ENCODE measurements at regions not wholly inside any gene's neighbourhood (a gene's known extent, or its start where the extent isn't known, plus 50 kb on each side); places are given as distances from the start of the nearest gene placed in this dataset.
A peak's percentile ranks its signal among the peaks of the same experiment; 100 is the strongest.
"Not testable (repeated sequence)": the region's sequence is repeated elsewhere in the genome, so short reads cannot be mapped to it uniquely, and the experiment has no call there.

- no peak for DNase-seq
Observed at GRCh38 chr21:23952269-23952668, 1655.0 kb downstream of the MRPL39 start.

- DNase-seq, result no peak
Observed at GRCh38 chr21:23951251-23951650, 1656.0 kb downstream of the MRPL39 start.

- DNase-seq, result no peak
Observed at GRCh38 chr21:23950344-23950743, 1656.9 kb downstream of the MRPL39 start.

GRCh38 chr21:23949493-23949892, 1657.8 kb downstream of the MRPL39 start:
- DNase-seq, result no peak

- DNase-seq, result no peak
Observed at GRCh38 chr21:23939369-23940065, 1667.8 kb downstream of the MRPL39 start.

GRCh38 chr21:23936991-23937390, 1670.3 kb downstream of the MRPL39 start:
- DNase-seq, result no peak

- DNase-seq, result no peak
Observed at GRCh38 chr21:23936224-23936623, 1671.1 kb downstream of the MRPL39 start.

- DNase-seq, result no peak
Observed at GRCh38 chr21:23930565-23930964, 1676.7 kb downstream of the MRPL39 start.

GRCh38 chr21:23926430-23926829, 1680.9 kb downstream of the MRPL39 start:
- not testable (repeated sequence) for DNase-seq

- DNase-seq, result no peak
Observed at GRCh38 chr21:23921670-23922418, 1685.4 kb downstream of the MRPL39 start.

GRCh38 chr21:23900727-23901126, 1706.6 kb downstream of the MRPL39 start:
- DNase-seq, result no peak

GRCh38 chr21:23899561-23899960, 1707.7 kb downstream of the MRPL39 start:
- DNase-seq, result no peak

- no peak for DNase-seq
Observed at GRCh38 chr21:23890652-23891051, 1716.6 kb downstream of the MRPL39 start.

- peak; percentile 4 to 38 for DNase-seq
Observed at GRCh38 chr21:23887725-23888306, 1719.5 kb downstream of the MRPL39 start.

- no peak for DNase-seq
Observed at GRCh38 chr21:23886828-23887724, 1720.2 kb downstream of the MRPL39 start.

- DNase-seq, result no peak
Observed at GRCh38 chr21:23881783-23882182, 1725.5 kb downstream of the MRPL39 start.

- no peak for DNase-seq
Observed at GRCh38 chr21:23876925-23877558, 1730.2 kb downstream of the MRPL39 start.

- DNase-seq, result no peak
Observed at GRCh38 chr21:23874271-23874670, 1733.0 kb downstream of the MRPL39 start.

GRCh38 chr21:23861911-23862504, 1745.3 kb downstream of the MRPL39 start:
- DNase-seq, result no peak

GRCh38 chr21:23858878-23859277, 1748.4 kb downstream of the MRPL39 start:
- no peak for DNase-seq

GRCh38 chr21:23853796-23854379, 1753.4 kb downstream of the MRPL39 start:
- no peak for DNase-seq

- DNase-seq, result no peak
Observed at GRCh38 chr21:23837564-23837963, 1769.7 kb downstream of the MRPL39 start.
